SKM-1 treated with dmso at 0.1 percent for 144 hours (cell line): ENCODE measurements at regions not wholly inside any gene's neighbourhood (a gene's known extent, or its start where the extent isn't known, plus 50 kb on each side); places are given as distances from the start of the nearest gene placed in this dataset.

Experiments used
- DNase-seq: peaks from one replicate; lab custom pipeline; 2025; ENCODE audit not compliant: unreplicated experiment; lab: John Stamatoyannopoulos, UW

DNA sequence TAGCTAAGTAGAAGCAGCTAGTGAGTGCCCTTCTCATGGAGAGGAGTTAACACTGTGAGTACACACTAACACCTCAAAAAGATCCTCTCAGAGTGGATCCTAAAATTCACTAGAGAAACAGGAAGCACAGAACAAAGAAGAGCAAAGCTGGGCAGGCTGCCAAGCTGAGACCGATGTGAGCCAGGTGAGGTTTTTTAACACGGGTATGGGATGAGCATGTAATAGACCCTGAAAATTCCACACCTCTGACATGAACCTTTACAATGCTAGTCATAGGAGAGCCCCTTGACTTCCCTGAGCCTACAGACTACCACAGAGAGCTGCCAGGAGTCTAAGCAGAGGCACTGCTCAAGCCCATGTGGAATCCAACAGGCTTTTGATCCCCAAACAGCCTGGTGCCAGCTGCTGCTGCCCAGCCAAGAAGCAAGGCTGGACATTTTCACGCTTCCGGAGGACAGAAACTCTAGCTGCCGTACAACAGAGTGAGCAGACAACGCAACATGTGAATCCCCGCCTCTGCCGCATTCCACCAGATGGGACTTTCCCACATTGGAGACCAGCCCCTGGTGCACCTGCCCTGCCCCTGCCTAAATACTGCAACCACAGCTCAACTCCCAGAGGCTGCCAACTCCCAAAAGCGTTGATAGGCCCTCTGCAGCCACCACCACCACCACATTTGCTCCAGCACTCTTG is 280.8 kb downstream of the CDH10 start:
- no peak for DNase-seq

DNA sequence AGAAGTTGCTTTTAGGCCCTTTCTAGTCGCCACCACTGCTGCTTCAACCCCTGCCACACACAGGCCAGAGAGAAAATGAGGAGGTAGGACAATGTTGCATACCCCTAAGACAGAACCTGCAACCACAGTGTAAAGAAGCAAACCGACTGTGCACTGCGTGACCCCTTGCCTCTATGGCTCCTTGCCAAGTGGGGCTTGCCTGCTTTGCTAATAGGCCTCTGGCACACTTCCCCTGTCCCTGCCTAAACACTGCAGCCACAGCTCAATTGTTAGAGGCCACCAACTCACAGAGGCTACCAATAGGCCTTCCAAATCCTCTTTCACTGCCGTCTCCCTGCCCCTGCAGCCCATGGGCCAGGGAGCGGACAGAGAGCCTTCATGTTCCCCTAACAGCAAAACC is 280.1 kb downstream of the CDH10 start:
- no peak for DNase-seq

DNA sequence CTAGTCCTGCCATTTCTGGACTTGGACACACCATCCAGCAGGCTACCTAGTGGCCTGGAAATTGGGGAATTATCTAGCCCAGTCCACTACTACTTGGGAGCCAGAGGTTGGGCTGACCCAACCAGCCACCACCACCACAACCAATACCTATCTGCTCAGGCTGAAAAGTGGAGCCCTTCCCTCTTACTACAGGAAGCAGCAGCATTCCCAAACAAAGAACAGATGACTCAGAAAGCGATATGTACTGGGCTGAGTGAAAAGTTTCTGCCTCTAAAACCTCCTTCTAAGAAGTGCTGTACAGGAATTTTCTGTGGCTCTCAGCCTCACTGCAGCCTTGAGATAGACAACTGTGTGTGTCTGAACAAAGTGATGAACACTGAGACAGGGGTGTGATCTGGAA is 279.4 kb downstream of the CDH10 start:
- no peak for DNase-seq

DNA sequence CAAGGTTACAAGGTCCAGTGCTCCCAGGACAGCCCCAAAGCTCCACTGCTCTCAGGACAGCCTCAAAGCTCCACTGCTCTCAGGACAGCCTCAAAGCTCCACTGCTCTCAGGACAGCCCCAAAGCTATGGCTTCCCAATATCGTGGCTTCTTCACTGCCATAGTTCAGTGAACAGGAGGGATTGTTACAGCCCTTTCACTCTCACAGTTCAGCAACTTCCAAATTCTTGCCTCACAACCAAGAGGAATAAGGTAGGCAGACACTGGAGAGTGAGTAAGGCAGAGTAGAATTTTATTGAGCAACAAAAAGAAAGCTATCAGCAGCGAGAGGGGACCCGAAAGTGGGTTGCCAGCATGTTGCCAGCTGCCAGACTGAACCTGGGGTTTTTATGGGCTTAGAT is 277.6 kb downstream of the CDH10 start:
- DNase-seq: no peak

DNA sequence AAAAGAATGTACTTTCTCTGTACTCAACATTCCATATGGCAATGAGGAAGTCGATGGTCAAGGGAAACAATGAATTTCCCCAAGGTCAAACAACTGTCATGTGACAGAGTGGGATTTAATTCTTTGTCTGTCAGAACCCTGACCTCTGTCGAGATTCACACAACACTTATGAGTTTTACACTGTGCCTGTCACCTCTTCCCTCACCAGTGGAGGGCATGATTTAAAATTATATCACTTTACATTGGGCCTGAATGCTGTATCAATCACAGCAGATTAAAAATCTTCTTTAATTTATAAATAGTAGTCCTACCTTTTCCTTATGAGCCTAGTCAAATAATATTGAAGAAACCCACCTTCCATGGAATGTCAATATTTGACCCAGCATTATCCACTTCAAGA is 276.7 kb downstream of the CDH10 start:
- no peak for DNase-seq

DNA sequence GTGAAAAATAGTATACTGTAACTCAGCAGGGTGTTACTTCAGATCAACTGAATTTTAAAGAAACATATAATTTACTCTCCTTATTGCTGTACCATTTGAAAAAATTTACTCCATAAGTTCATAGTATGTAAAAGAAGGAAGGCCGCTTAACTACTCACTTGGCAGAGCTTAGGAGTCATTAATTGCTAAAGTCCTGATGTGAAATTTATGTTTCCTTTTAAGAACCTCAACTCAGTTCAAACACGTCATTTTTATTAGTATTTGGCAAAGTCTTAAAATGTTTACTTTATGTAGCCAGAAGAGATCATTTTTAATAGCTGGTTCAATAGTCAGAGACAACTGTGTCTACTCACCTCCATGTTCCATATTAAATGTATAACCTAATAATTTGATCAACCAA is 268.6 kb downstream of the CDH10 start:
- no peak for DNase-seq

DNA sequence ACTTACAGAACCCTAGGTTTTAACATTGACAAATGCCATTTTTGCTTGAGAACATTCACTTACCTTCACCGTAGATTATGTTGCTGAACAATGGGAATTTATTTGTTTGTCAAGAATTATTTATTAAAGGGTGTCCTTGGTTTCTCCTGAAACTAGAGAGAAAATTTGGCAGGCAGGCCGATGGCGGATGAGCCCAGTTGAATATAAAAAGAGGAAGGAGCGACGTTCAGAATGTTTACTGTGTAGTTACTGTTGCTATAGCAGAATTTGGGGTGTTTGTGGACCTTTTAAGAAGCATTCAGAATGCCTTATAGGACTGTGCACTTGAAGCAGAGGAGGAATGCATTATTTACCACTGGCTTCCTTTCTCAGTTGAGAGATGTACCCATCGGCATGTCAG is 268.2 kb downstream of the CDH10 start:
- no peak for DNase-seq

DNA sequence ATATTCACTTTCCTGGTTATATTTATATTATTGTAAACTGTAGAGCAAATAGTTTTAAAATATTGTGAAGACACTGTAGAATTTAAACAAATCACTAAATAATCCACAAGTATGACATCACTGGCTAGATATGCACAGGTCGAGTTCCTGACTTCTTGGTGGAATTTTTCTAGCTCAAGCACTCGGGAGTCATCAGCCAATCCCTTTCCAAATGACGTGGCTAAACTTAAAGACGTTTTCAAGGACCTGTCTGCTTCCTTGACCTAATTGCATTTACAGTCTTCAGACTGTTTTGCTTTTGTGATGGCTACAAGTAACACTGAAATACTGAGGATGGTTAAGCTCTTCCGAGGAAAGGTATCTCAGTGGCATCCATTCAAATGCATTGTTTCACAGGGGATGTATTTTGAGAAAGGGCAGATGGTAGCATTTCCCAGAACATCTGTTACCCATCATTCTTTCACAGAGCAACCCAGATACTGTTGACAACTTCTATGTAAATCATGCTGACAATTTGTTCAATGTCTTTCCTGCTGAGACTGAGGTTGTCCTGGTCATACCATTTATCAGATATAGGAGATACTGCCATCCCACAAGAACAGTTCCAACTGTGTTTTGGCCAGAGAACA is 262.8 kb downstream of the CDH10 start:
- no peak for DNase-seq

DNA sequence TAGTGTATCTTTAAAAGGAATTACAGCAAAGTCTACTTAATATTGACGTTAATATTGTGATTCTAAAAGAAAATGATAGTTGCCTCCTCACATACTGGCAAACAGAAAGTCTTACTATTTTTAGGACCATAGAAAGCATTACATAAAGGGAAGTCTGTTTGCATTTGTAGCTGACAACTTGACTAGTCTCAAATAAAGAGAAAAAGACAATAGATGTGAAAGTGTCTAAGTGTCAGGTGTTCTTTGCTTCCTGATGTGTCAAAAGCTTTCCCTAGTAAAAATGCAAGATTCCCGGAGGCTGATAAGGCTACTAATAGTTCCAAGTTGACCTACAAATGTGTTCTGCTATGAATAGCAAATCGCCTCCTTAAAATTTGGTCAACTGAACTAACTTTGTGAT is 259.7 kb downstream of the CDH10 start:
- DNase-seq: no peak

DNA sequence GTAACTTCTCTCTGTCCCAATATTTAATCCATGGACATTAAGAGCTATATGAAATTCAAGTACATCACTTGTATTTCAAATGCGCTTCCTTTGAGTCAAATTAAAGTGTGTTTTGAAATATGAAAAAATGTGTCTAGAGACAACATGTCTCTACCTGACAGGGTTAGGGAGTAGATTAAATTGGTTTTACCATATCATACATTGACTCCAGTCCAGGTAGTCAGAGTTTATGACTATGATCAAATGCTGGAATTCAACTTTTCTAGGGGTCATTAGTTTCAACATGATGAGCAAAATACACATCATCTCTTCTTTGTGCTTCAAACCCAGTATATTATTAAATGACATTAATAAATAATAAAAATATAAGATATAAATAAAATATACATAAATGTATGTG is 259.2 kb downstream of the CDH10 start:
- DNase-seq: no peak

DNA sequence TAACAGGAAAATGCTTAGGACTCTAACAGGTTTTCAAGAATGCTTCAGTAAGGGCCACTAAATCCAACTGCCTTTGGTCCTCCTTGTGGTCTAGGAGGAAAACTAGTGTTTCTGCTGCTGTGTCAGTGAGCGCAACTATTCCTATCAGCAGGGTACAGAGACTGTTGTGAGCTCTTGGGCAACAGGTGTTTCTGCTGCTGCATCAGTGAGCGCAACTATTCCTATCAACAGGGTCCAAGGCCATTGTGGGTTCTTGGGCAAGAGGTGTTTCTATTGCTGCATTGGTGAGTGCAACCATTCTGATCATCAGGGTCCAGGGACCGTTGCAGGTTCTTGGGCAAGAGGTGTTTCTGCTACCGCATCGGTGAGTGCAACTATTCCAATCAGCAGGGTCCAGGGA is 256.3 kb downstream of the CDH10 start:
- DNase-seq: no peak

DNA sequence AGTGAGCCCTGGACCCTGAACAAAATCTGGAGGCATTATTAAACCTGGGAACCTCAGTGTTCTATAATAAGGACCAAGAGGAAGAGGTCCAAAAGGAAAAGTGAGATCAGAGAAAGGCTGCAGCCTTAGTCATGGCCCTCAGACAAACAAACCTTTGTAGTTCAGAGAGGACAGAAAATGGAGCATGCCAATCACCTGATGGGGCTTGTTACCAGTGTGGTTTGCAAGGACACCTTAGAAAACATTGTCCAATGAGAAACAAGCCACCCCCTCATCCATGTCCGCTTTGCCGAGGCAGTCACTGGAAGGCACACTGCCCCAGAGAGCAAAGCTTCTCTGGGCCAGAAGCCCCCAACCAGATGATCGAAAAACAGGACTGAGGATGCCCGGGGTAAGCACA is 254.8 kb downstream of the CDH10 start:
- DNase-seq: no peak

DNA sequence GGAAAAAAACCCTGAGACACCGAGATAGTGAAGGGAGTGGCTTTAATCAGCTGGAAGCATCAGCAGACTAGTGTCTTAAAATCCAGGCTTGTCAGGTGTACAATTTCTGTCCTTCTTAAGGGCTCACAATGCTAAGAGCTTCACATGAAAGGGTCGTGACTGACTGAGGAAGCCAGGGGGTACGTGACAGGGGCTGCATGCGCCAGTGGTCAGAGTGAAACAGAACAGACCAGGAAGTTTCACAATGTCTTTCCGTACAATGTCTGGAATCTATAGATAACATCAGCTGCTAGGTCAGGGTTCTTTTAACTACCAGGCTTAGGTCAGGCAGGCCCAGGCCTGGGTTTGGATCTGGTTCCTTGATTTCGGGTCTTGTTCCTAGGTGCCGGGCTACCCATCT is 253.0 kb downstream of the CDH10 start:
- no peak for DNase-seq

DNA sequence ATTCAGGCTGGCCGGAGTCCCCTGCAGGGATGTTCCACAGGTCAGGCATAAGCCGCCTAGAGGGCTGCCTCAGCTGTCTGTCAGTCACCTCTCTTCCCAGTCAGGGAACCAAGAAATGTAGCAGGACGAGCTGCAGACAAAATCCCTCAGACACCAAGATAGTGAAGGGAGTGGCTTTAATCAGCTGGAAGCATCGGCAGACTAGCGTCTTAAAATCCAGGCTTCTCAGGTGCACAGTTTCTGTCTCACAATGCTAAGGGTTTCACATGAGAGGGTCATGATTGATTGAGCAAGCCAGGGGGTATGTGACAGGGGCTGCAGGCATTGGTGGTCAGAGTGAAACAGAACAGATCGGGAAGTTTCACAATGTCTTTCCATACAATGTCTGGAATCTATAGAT is 247.2 kb downstream of the CDH10 start:
- no peak for DNase-seq

DNA sequence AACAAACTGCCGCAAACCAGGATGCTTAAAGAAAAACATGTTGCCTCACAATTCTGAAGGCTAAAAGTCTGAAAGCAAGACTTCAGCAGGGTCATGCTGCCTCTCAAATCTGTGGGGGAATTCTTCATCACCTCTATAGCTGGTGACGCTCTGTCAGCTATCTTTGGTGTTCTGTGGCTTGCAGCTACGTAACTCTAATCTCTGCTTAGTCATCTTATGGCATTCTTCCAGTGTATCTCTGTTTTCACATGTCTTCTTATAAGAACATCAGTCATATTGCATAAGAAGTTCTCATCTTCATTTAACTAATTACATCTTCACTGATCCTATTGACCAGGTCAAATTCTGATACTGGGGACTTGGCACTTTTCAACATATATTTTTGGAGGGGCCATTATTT is 243.0 kb downstream of the CDH10 start:
- no peak for DNase-seq

DNA sequence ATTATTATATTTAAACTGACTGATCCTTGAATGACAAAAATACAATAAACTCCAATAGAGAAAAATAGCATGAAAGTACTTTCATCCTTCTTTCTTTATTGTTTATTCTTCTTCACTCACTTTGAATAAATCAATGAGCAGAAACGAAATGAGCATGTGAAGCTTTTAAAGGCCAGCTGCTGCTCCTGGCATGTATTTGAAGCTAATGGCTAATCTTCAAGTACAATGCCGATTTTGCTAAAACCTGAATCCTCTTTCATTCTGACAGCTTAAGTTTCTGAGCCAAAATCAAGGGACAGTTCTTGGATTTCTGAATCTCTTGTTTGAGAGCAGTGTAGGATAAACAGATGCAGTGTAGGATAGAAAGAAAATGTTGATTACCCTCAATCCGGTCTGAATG is 237.3 kb downstream of the CDH10 start:
- no peak for DNase-seq

DNA sequence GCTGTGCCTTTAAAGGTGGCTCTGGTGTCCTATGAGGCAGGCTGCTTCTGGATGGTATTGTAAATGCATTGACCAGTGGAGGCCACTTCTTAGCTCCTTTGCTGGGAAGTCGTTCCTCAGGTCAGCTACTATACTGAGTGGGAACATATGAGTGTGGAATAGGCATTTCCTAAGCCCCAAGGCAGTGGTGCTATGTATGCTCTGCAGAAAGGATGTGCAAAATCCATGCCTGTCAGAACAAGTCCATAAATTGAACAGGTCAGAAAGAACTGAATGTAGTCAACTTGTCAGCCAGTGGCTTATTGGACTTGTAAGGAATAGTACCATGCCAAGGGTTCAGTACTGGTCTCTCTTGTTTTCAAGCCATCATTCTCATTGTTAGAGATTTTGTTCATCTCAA is 216.4 kb downstream of the CDH10 start:
- no peak for DNase-seq

DNA sequence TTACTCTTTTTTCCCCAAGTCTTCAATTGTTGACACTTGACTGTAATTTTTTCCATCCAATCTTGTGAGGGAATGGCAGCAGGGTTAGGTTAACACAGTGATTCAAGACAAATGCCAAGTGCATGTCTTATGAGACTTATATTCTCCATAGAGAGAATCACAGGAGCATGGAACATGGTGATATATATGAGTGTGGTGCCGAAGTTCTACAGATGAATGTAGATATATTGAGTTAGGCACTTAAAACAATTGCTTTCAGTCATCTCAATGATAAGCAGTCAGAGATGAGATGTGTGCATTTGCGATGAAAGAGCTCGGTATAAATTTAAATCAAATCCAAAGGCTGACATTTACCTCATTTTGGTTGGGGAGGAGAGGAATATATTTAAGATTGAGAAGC is 211.2 kb downstream of the CDH10 start:
- DNase-seq: no peak
